HCT116 (cell line): ENCODE measurements at regions not wholly inside any gene's neighbourhood (a gene's known extent, or its start where the extent isn't known, plus 50 kb on each side); places are given as distances from the start of the nearest gene placed in this dataset.

Experiments used
- ATAC-seq: fragments of 200-7000 bp; cut with Tn5 transposase; 2 replicates; pipeline ENCODE4 v1.9.1; 2020; ENCODE audit warnings: mild to moderate bottlenecking, moderate library complexity
- BruUV-seq: library from RNA; stranded (reverse); fragments of 400-500 nt; replicated peaks from 2 replicates; lab custom pipeline; 2021; lab: Mats Ljungman, UMichigan
- CTCF ChIA-PET: fragments of 300-600 bp; sonication (Branson Sonifier 250); formaldehyde crosslinking; loops from one replicate; lab custom pipeline; 2021; ENCODE audit warnings: antibody characterized with exemption; lab: Charles Lee
- POLR2A ChIA-PET: fragments of 300-600, 350-600 bp; sonication (Branson Sonifier 250); formaldehyde crosslinking; loops from one replicate; lab custom pipeline; 2021; ENCODE audit warnings: antibody characterized with exemption; lab: Charles Lee
- RAD21 ChIA-PET, 2 experiments: fragments of 300-600 bp; sonication (Branson Sonifier 250); formaldehyde crosslinking; loops; one replicate each; lab custom pipeline; 2023; ENCODE audit warnings: low total read pairs in 2 of 2; ENCODE audit not compliant: uncharacterized antibody in 2 of 2, unreplicated experiment in 2 of 2, low non-redundant PET in 1 of 2; lab: Charles Lee
- DNase-seq: peaks from one replicate; pipeline ENCODE4 v3.0.0-alpha.2; 2010; ENCODE audit warnings: low read depth, low spot score
- H2AFZ ChIP-seq: fragments of 200-600 bp; shearing (Covaris generic), sonication (generic); 2 replicates; pipeline ENCODE4 v1.6.1; 2017; ENCODE audit warnings: low read depth, mixed run types, mixed read lengths, antibody characterized with exemption, low read length; ENCODE audit not compliant: poor library complexity, severe bottlenecking
- H3K27ac ChIP-seq: 2 replicates; pipeline ENCODE4 v1.5.1; 2012; ENCODE audit warnings: low read depth, low read length
- H3K27me3 ChIP-seq: fragments of 200-600 bp; sonication (generic); 2 replicates; pipeline ENCODE4 v1.6.1; 2016; ENCODE audit warnings: mixed run types, low read length, mixed read lengths; ENCODE audit not compliant: insufficient read depth
- H3K36me3 ChIP-seq, 2 experiments: fragments of 200-500 bp in 1 of 2; fragments of 200-600 bp in 1 of 2; sonication (Bioruptor generic) in 1 of 2; sonication (generic) in 1 of 2; 2 replicates each; pipeline versions ENCODE4 v1.5.1 to v1.6.1; 2014 to 2016; ENCODE audit warnings: low read length in 2 of 2, inconsistent platforms in 1 of 2, mixed read lengths in 1 of 2, mixed run types in 1 of 2; ENCODE audit not compliant: insufficient read depth in 2 of 2, control insufficient read depth in 1 of 2
- H3K4me1 ChIP-seq, 2 experiments: fragments of 200-600 bp in 1 of 2; sonication (generic) in 1 of 2; 2 replicates each; pipeline versions ENCODE4 v1.5.1 to v1.6.1; 2012 to 2017; ENCODE audit warnings: low read length in 2 of 2, inconsistent platforms in 1 of 2, mild to moderate bottlenecking in 1 of 2, mixed read lengths in 1 of 2, mixed run types in 1 of 2, moderate library complexity in 1 of 2; ENCODE audit not compliant: insufficient read depth in 2 of 2, control insufficient read depth in 1 of 2
- H3K4me2 ChIP-seq: fragments of 200-600 bp; sonication (generic); 2 replicates; pipeline ENCODE4 v1.6.1; 2017; ENCODE audit warnings: mixed run types, low read length, mixed read lengths
- H3K4me3 ChIP-seq, 2 experiments: fragments of 200-600 bp in 1 of 2; sonication (generic) in 1 of 2; replicated peaks in 1 of 2; 2 replicates each; pipeline ENCODE4 v1.5.1; 2011 to 2016; ENCODE audit warnings: low read length in 2 of 2, control low read depth in 1 of 2, low read depth in 1 of 2, mild to moderate bottlenecking in 1 of 2, mixed read lengths in 1 of 2, mixed run types in 1 of 2
- H3K79me2 ChIP-seq: fragments of 200-600 bp; sonication (generic); 2 replicates; pipeline ENCODE4 v1.6.1; 2017; ENCODE audit warnings: mild to moderate bottlenecking, mixed run types, low read length, moderate library complexity, mixed read lengths; ENCODE audit not compliant: insufficient read depth
- H3K9ac ChIP-seq: fragments of 200-600 bp; sonication (generic); 2 replicates; pipeline ENCODE4 v1.6.1; 2016; ENCODE audit warnings: low read length, mixed read lengths
- H3K9me2 ChIP-seq: fragments of 200-600 bp; sonication (generic), shearing (Covaris generic); 2 replicates; pipeline ENCODE4 v1.6.1; 2017; ENCODE audit warnings: mixed run types, mild to moderate bottlenecking, moderate library complexity; ENCODE audit not compliant: insufficient read depth
- H3K9me3 ChIP-seq, 2 experiments: fragments of 200-500 bp in 1 of 2; fragments of 200-600 bp in 1 of 2; sonication (Bioruptor generic) in 1 of 2; sonication (generic) in 1 of 2; 2 replicates each; pipeline ENCODE4 v1.6.1; 2014 to 2017; ENCODE audit warnings: low read length in 2 of 2, mixed read lengths in 2 of 2, inconsistent platforms in 1 of 2, low read depth in 1 of 2, mild to moderate bottlenecking in 1 of 2, mixed run types in 1 of 2, moderate library complexity in 1 of 2; ENCODE audit not compliant: control insufficient read depth in 1 of 2, insufficient read depth in 1 of 2
- H4K20me1 ChIP-seq: fragments of 200-600 bp; sonication (generic), shearing (Covaris generic); 2 replicates; pipeline ENCODE4 v1.6.1; 2017; ENCODE audit warnings: mixed run types, mild to moderate bottlenecking, moderate library complexity; ENCODE audit not compliant: insufficient read depth
- CBX3 ChIP-seq: IDR thresholded peaks from 2 replicates; pipeline ENCODE4 v1.6.1; 2012; ENCODE audit warnings: low read depth
- CEBPB ChIP-seq: IDR thresholded peaks from 2 replicates; pipeline ENCODE4 v1.6.1; 2012; ENCODE audit warnings: low read depth
- EGR1 ChIP-seq: IDR thresholded peaks from 2 replicates; pipeline ENCODE4 v1.6.1; 2012; ENCODE audit warnings: low read depth
- ELF1 ChIP-seq: IDR thresholded peaks from 2 replicates; pipeline ENCODE4 v1.6.1; 2012; ENCODE audit warnings: low read depth, borderline replicate concordance
- EZH2phosphoT487 ChIP-seq: fragments of 200-600 bp; IDR thresholded peaks from 2 replicates; pipeline ENCODE4 v1.6.1; 2018; ENCODE audit warnings: antibody characterized with exemption, borderline replicate concordance
- JUND ChIP-seq: IDR thresholded peaks from 2 replicates; pipeline ENCODE4 v1.6.1; 2012
- TCF7L2 ChIP-seq: IDR thresholded peaks from 2 replicates; pipeline ENCODE4 v1.7.0; 2011; ENCODE audit warnings: borderline replicate concordance, inconsistent platforms; ENCODE audit not compliant: insufficient read depth, insufficient read length; ENCODE audit errors: extremely low read depth
- ZFX ChIP-seq: fragments of 450-650 bp; IDR thresholded peaks from 2 replicates; pipeline ENCODE4 v1.6.1; 2017
- ZNF274 ChIP-seq: fragments of 200-500 bp; sonication (Bioruptor generic); IDR thresholded peaks from 2 replicates; pipeline ENCODE4 v1.6.1; 2014; ENCODE audit warnings: mild to moderate bottlenecking, low read depth, low read length, inconsistent platforms
- intact Hi-C: fragments of 100-400 bp; cut with micrococcal nuclease; formaldehyde crosslinking; loops from 2 replicates; pipeline ENCODE4 v1.10.0; 2022
- TF ChIP-seq, protein P1 (sequence below): IDR thresholded peaks from 2 replicates; pipeline ENCODE4 v1.6.1; 2012; ENCODE audit warnings: low read depth
- TF ChIP-seq, protein P2 (sequence below): IDR thresholded peaks from 2 replicates; pipeline ENCODE4 v1.6.1; 2012
- TF ChIP-seq, protein P3 (sequence below), 3 experiments: fragments of 200-600 bp in 1 of 3; sonication (generic) in 1 of 3; IDR thresholded peaks in 2 of 3; conservative IDR thresholded peaks in 1 of 3; 2 replicates each; pipeline ENCODE4 v1.5.1; 2012 to 2017; ENCODE audit warnings: low read depth in 2 of 3, low read length in 2 of 3, antibody characterized with exemption in 1 of 3, borderline replicate concordance in 1 of 3, control low read depth in 1 of 3, mild to moderate bottlenecking in 1 of 3, mixed read lengths in 1 of 3, mixed run types in 1 of 3, moderate library complexity in 1 of 3; ENCODE audit not compliant: insufficient read depth in 1 of 3

DNA sequence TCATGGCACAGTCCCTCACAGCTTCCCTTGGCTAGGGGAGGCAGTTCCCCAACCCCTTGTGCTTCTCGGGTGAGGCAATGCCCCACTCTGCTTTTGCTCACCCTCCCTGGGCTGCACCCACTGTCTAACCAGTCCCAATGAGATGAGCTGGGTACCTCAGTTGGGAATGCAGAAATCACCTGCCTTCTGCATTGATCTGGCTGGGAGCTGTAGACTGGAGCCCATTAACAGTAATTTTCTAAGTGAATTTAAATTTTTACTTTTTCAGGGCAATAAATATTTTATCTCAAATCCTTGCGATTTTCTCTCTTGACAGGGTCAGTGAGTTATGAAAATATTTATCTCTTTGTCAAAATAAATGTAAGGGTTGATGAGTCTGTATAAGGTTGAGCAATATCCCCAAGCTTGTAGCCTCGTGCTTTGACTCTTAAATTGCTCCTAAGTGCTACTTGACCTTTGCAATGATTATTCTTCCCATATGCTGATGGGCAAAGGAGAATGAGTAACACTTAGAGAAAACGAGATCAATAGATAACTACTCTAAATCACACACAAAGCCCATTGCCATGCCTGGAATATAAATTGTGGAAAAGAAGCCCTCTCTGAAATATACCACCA is 82.1 kb upstream of the MOCS2 start:
- H3K27ac ChIP-seq: no peak overlapping the region
- no peak for DNase-seq
- no peaks in the 10 kb centered on the region for H3K27me3 ChIP-seq
- no peak overlapping the region for H2AFZ ChIP-seq
- no peak overlapping the region for H3K4me2 ChIP-seq
- intact Hi-C loops: no loop called here
- no peak overlapping the region for H3K4me3 ChIP-seq
- no peak for TF ChIP-seq TCF7L2
- TF ChIP-seq EZH2phosphoT487: no peak
- TF ChIP-seq ELF1: no peak
- no peak for TF ChIP-seq ZNF274
- TF ChIP-seq, protein P1, sequence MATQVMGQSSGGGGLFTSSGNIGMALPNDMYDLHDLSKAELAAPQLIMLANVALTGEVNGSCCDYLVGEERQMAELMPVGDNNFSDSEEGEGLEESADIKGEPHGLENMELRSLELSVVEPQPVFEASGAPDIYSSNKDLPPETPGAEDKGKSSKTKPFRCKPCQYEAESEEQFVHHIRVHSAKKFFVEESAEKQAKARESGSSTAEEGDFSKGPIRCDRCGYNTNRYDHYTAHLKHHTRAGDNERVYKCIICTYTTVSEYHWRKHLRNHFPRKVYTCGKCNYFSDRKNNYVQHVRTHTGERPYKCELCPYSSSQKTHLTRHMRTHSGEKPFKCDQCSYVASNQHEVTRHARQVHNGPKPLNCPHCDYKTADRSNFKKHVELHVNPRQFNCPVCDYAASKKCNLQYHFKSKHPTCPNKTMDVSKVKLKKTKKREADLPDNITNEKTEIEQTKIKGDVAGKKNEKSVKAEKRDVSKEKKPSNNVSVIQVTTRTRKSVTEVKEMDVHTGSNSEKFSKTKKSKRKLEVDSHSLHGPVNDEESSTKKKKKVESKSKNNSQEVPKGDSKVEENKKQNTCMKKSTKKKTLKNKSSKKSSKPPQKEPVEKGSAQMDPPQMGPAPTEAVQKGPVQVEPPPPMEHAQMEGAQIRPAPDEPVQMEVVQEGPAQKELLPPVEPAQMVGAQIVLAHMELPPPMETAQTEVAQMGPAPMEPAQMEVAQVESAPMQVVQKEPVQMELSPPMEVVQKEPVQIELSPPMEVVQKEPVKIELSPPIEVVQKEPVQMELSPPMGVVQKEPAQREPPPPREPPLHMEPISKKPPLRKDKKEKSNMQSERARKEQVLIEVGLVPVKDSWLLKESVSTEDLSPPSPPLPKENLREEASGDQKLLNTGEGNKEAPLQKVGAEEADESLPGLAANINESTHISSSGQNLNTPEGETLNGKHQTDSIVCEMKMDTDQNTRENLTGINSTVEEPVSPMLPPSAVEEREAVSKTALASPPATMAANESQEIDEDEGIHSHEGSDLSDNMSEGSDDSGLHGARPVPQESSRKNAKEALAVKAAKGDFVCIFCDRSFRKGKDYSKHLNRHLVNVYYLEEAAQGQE: no peak
- TF ChIP-seq, protein P2, sequence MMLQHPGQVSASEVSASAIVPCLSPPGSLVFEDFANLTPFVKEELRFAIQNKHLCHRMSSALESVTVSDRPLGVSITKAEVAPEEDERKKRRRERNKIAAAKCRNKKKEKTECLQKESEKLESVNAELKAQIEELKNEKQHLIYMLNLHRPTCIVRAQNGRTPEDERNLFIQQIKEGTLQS: no peak
- TF ChIP-seq CBX3: no peak
- no peak for TF ChIP-seq EGR1
- TF ChIP-seq ZFX: no peak
- TF ChIP-seq CEBPB: no peak
- TF ChIP-seq, protein P3, sequence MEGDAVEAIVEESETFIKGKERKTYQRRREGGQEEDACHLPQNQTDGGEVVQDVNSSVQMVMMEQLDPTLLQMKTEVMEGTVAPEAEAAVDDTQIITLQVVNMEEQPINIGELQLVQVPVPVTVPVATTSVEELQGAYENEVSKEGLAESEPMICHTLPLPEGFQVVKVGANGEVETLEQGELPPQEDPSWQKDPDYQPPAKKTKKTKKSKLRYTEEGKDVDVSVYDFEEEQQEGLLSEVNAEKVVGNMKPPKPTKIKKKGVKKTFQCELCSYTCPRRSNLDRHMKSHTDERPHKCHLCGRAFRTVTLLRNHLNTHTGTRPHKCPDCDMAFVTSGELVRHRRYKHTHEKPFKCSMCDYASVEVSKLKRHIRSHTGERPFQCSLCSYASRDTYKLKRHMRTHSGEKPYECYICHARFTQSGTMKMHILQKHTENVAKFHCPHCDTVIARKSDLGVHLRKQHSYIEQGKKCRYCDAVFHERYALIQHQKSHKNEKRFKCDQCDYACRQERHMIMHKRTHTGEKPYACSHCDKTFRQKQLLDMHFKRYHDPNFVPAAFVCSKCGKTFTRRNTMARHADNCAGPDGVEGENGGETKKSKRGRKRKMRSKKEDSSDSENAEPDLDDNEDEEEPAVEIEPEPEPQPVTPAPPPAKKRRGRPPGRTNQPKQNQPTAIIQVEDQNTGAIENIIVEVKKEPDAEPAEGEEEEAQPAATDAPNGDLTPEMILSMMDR (IDR thresholded peaks at IDR 0.05 in 2 of 3, conservative IDR thresholded peaks at IDR 0.05 in 1 of 3; ENCODE audit: borderline replicate concordance in 1 of 3, insufficient read depth in 1 of 3, low read depth in 2 of 3, low read length in 2 of 3): no peak
- no peak for TF ChIP-seq JUND
- BruUV-seq: no TSS peak
- 0 out of 4 replicates have a peak, but pooled peaks cover 0 to 3% of the 10 kb centered on the region in 2 experiments for H3K9me3 ChIP-seq
- no peaks in the 10 kb centered on the region for H4K20me1 ChIP-seq
- H3K9ac ChIP-seq: no peak overlapping the region
- H3K36me3 ChIP-seq: no peaks in the 10 kb centered on the region
- ATAC-seq: no peak
- CTCF ChIA-PET: no interaction called here
- RAD21 ChIA-PET: no interaction called here
- H3K4me1 ChIP-seq: no peaks in the 10 kb centered on the region
- no peaks in the 10 kb centered on the region for H3K79me2 ChIP-seq
- POLR2A ChIA-PET: no interaction called here
- H3K9me2 ChIP-seq: no peaks in the 10 kb centered on the region
